K562 (cell line): ENCODE measurements at regions not wholly inside any gene's neighbourhood (a gene's known extent, or its start where the extent isn't known, plus 50 kb on each side); places are given as distances from the start of the nearest gene placed in this dataset.

Source experiments
- ATAC-seq: fragments of 200-7000 bp; cut with Tn5 transposase; 3 replicates; pipeline ENCODE4 v1.9.1; 2020; ENCODE audit warnings: moderate library complexity
- BruUV-seq: library from RNA; stranded (reverse); fragments of 400-500 nt; replicated peaks from 2 replicates; lab custom pipeline; 2021; lab: Mats Ljungman, UMichigan
- CTCF ChIA-PET: fragments of 300-600 bp; formaldehyde crosslinking; extraction: SDS; loops from one replicate; lab custom pipeline; 2021; ENCODE audit warnings: low intra/inter-chr PET ratio; lab: Yijun Ruan, JAX
- POLR2A ChIA-PET: fragments of 300-600, 350-650 bp; sonication (Branson Sonifier 250); formaldehyde crosslinking; extraction: SDS; loops from one replicate; lab custom pipeline; 2021; ENCODE audit warnings: antibody characterized with exemption, inconsistent platforms; lab: Yijun Ruan, JAX
- DNase-seq, 4 experiments: peaks; one replicate each; pipeline versions ENCODE4 v3.0.0 to v3.0.0-alpha.2; 2011 to 2018; ENCODE audit warnings: low spot score in 3 of 4, mixed read lengths in 3 of 4; ENCODE audit errors: extremely low read depth in 1 of 4
- FAIRE-seq: peaks from 2 replicates; lab custom pipeline; 2011; peaks lifted over from hg19 to GRCh38; lab: Jason Lieb, UNC
- H2AFZ ChIP-seq: 2 replicates; pipeline ENCODE4 v1.6.0; 2011; ENCODE audit warnings: low read depth, low read length, control low read depth, inconsistent platforms
- H3K27ac ChIP-seq: fragments of 200-600 bp; 3 replicates; pipeline ENCODE4 v1.8.0; 2011; ENCODE audit warnings: low read depth, mild to moderate bottlenecking, control low read depth, inconsistent platforms, low read length, moderate library complexity, mixed read lengths; ENCODE audit errors: extremely low read depth
- H3K27me3 ChIP-seq, 2 experiments: fragments of 300-600 bp in 1 of 2; 2 replicates in 1 of 2; 3 replicates in 1 of 2; pipeline versions ENCODE4 v1.6.0 to v1.8.0; 2011; ENCODE audit warnings: inconsistent platforms in 2 of 2, low read length in 2 of 2, mild to moderate bottlenecking in 1 of 2, mixed read lengths in 1 of 2, moderate library complexity in 1 of 2; ENCODE audit not compliant: control insufficient read depth in 2 of 2, insufficient read depth in 2 of 2
- H3K36me3 ChIP-seq: fragments of 300-600 bp; 3 replicates; pipeline ENCODE4 v1.8.0; 2011; ENCODE audit warnings: mild to moderate bottlenecking, low read length, inconsistent platforms; ENCODE audit not compliant: control insufficient read depth, insufficient read depth
- H3K4me1 ChIP-seq, 2 experiments: fragments of 200-600 bp in 1 of 2; replicated peaks in 1 of 2; 2 replicates in 1 of 2; 3 replicates in 1 of 2; pipeline versions ENCODE4 v1.5.1 to v1.8.0; 2011; ENCODE audit warnings: inconsistent platforms in 2 of 2, low read length in 2 of 2, mild to moderate bottlenecking in 1 of 2, mixed read lengths in 1 of 2, moderate library complexity in 1 of 2; ENCODE audit not compliant: control insufficient read depth in 2 of 2, insufficient read depth in 2 of 2
- H3K4me2 ChIP-seq: 2 replicates; pipeline ENCODE4 v1.6.1; 2011; ENCODE audit warnings: low read length, control low read depth, inconsistent platforms, mixed read lengths; ENCODE audit not compliant: insufficient read depth
- H3K4me3 ChIP-seq: fragments of 200-600 bp; sonication (generic), shearing (Covaris generic); 2 replicates; pipeline ENCODE4 v1.5.1; 2016; ENCODE audit warnings: control low read depth, inconsistent platforms
- H3K79me2 ChIP-seq: fragments of 200-600 bp; 3 replicates; pipeline ENCODE4 v1.8.0; 2011; ENCODE audit warnings: low read length, inconsistent platforms; ENCODE audit not compliant: control insufficient read depth, insufficient read depth
- H3K9ac ChIP-seq, 2 experiments: 2 replicates each; pipeline versions ENCODE4 v1.6.0 to v1.6.1; 2011; ENCODE audit warnings: low read depth in 2 of 2, low read length in 2 of 2, control low read depth in 1 of 2, inconsistent platforms in 1 of 2, mild to moderate bottlenecking in 1 of 2, mixed read lengths in 1 of 2; ENCODE audit not compliant: insufficient read depth in 1 of 2
- H3K9me1 ChIP-seq: one replicate; pipeline ENCODE4 v1.6.0; 2011; ENCODE audit warnings: inconsistent platforms, mild to moderate bottlenecking, low read length, moderate library complexity; ENCODE audit not compliant: control insufficient read depth, insufficient read depth
- H3K9me3 ChIP-seq: replicated peaks from 2 replicates; pipeline ENCODE4 v1.5.1; 2011; ENCODE audit warnings: low read depth, low read length, inconsistent platforms; ENCODE audit not compliant: control insufficient read depth, insufficient read depth
- H4K20me1 ChIP-seq: replicated peaks from 2 replicates; pipeline ENCODE4 v1.6.1; 2011; ENCODE audit warnings: low read length, inconsistent platforms, mixed read lengths; ENCODE audit not compliant: control insufficient read depth, insufficient read depth
- RBM25 ChIP-seq: fragments of 200-400 bp; formaldehyde crosslinking; IDR thresholded peaks from 2 replicates; pipeline ENCODE4 v1.6.1; 2018; ENCODE audit warnings: low read length, low read depth, moderate library complexity; ENCODE audit not compliant: severe bottlenecking
- SIN3A ChIP-seq, 2 experiments: fragments of 150-350 bp in 1 of 2; IDR thresholded peaks; 2 replicates each; pipeline ENCODE4 v1.6.1; 2011 to 2016; ENCODE audit warnings: borderline replicate concordance in 2 of 2, low read depth in 2 of 2, low read length in 2 of 2, mild to moderate bottlenecking in 2 of 2, moderate library complexity in 2 of 2; ENCODE audit not compliant: control insufficient read depth in 1 of 2
- SP2 ChIP-seq: IDR thresholded peaks from 2 replicates; pipeline ENCODE4 v1.6.1; 2011; ENCODE audit warnings: mild to moderate bottlenecking, low read depth, low read length, moderate library complexity; ENCODE audit not compliant: poor library complexity, severe bottlenecking; ENCODE audit errors: extremely low read depth
- ZBTB1 ChIP-seq: sonication (generic); formaldehyde crosslinking; IDR thresholded peaks from 2 replicates; pipeline ENCODE4 v1.8.1; 2023; ENCODE audit warnings: missing genetic modification reagents, low read depth, mild to moderate bottlenecking, borderline replicate concordance
- ZC3H8 ChIP-seq: fragments of 450-650 bp; IDR thresholded peaks from 2 replicates; pipeline ENCODE4 v1.6.1; 2017
- ZNF41 ChIP-seq: fragments of 250-450 bp; sonication (Bioruptor Pico); conservative IDR thresholded peaks from 2 replicates; pipeline ENCODE4 v1.4.0; 2020; ENCODE audit warnings: mild to moderate bottlenecking
- WGBS: fragments of 100-300 bp; shearing (Covaris generic); methylation state at CpG from one replicate; pipeline ENCODE4 v1.1.6; 2016; ENCODE audit warnings: low coverage, mixed read lengths; ENCODE audit not compliant: insufficient coverage; ENCODE audit errors: missing lambda C conversion rate; 5-methylcytosine and 5-hydroxymethylcytosine counted together
- in situ Hi-C: fragments of 300-500 bp; cut with MboI; formaldehyde crosslinking; loops from 4 replicates; pipeline ENCODE4 v1.15.0; 2018; ENCODE audit warnings: inconsistent platforms, mixed read lengths
- intact Hi-C: fragments of 100-400 bp; cut with micrococcal nuclease; formaldehyde crosslinking; loops from 2 replicates; pipeline ENCODE4 v1.14.2; 2022
- TF ChIP-seq, protein P1 (sequence below): fragments of 250-450 bp; sonication (Bioruptor Pico); IDR thresholded peaks from 2 replicates; pipeline ENCODE4 v1.4.0; 2020

DNA sequence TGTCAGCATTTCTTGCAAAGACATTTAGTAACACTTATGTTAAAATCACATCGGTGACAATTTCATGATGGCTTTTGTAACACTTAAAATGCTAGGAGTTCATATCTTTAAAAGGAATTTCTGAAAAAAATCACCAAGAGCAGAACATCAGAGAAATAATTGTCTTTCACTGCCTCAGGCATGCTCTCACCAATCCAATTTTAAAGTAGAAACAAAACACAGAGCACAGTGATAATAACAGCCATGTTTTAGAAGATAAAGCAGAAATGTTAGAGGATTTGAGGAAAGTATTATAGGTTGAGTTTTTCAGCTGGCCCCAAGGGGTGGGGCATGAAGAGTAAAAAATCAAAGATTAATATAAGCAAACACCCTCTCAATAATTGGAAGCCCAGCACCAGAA, 1037.6 kb downstream of the DSC3 start (continued):
- TF ChIP-seq RBM25: no peak
- TF ChIP-seq, protein P1, sequence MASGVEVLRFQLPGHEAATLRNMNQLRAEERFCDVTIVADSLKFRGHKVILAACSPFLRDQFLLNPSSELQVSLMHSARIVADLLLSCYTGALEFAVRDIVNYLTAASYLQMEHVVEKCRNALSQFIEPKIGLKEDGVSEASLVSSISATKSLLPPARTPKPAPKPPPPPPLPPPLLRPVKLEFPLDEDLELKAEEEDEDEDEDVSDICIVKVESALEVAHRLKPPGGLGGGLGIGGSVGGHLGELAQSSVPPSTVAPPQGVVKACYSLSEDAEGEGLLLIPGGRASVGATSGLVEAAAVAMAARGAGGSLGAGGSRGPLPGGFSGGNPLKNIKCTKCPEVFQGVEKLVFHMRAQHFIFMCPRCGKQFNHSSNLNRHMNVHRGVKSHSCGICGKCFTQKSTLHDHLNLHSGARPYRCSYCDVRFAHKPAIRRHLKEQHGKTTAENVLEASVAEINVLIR (CRISPR knock-in tag): no peak
- TF ChIP-seq ZC3H8: no peak
- TF ChIP-seq SP2: no peak
- TF ChIP-seq ZBTB1: no peak
- no peak for TF ChIP-seq SIN3A (IDR thresholded peaks at IDR 0.05; ENCODE audit: borderline replicate concordance in 2 of 2, control insufficient read depth in 1 of 2, low read depth in 2 of 2, low read length in 2 of 2)

DNA sequence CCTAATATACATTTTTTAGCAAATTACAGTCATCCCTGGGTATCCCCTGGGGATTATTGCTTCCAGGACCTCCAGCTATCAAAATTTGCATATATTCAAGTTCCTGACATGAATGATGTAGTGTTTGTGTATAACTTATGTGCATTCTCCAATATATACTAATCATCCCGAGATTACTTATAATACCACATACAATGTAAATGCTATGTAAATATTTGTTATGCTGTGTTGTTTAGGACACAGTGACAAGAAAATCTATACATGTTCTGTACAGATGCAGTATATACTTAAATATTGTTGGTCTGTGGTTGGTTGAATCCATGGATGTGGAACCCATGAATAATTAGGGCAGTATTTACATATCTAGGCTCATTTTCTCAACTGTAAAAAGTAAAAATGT, 1060.3 kb downstream of the DSC3 start:
- no TSS peak for BruUV-seq
- FAIRE-seq: no peak

More for the DNA sequence above, 1060.3 kb downstream of the DSC3 start:
- intact Hi-C loops: no loop called here
- H4K20me1 ChIP-seq: no peaks in the 10 kb centered on the region
- H3K4me2 ChIP-seq: no peak overlapping the region
- no peaks in the 10 kb centered on the region for H3K9me3 ChIP-seq
- POLR2A ChIA-PET: no interaction called here
- no peaks in the 10 kb centered on the region for H3K9me1 ChIP-seq
- no peak for DNase-seq
- CTCF ChIA-PET: no interaction called here
- H3K27me3 ChIP-seq: no peaks in the 10 kb centered on the region
- H3K79me2 ChIP-seq: no peaks in the 10 kb centered on the region
- no peaks in the 10 kb centered on the region for H3K36me3 ChIP-seq
- H3K4me3 ChIP-seq: no peak overlapping the region
- WGBS: 0% methylated on average over 1 of the region's 1 CpG
- no peak overlapping the region for H3K9ac ChIP-seq
- no peaks in the 10 kb centered on the region for H3K4me1 ChIP-seq
- in situ Hi-C loops: no loop called here
- no peak overlapping the region for H2AFZ ChIP-seq
- ATAC-seq: no peak
- H3K27ac ChIP-seq: no peak overlapping the region
- TF ChIP-seq ZNF41 (CRISPR knock-in tag): no peak
